T-helper 2 cell treated with Interferon-gamma antibody and Interleukin-4, amounts not matched to agents 5 μg/mL and 100 μg/mL, for 36 hours (primary cell): ENCODE measurements at regions not wholly inside any gene's neighbourhood (a gene's known extent, or its start where the extent isn't known, plus 50 kb on each side); places are given as distances from the start of the nearest gene placed in this dataset.

ENCODE experiments used
- DNase-seq: peaks from one replicate; pipeline ENCODE4 v3.0.0; 2021; ENCODE audit warnings: low spot score
- H3K27ac Mint-ChIP-seq: one replicate; pipeline ENCODE4 v1.8.0; 2021; ENCODE audit warnings: mild to moderate bottlenecking, mixed read lengths
- H3K27me3 Mint-ChIP-seq: one replicate; pipeline ENCODE4 v1.8.0; 2021; ENCODE audit warnings: low read depth, mixed read lengths
- H3K36me3 Mint-ChIP-seq: one replicate; pipeline ENCODE4 v1.8.0; 2021; ENCODE audit warnings: low read depth, mixed read lengths
- H3K4me1 Mint-ChIP-seq: one replicate; pipeline ENCODE4 v1.8.0; 2021; ENCODE audit warnings: low read depth, mixed read lengths
- H3K4me3 Mint-ChIP-seq: one replicate; pipeline ENCODE4 v1.8.0; 2022; ENCODE audit warnings: mild to moderate bottlenecking, moderate library complexity, mixed read lengths
- H3K9me3 Mint-ChIP-seq: one replicate; pipeline ENCODE4 v1.8.0; 2021; ENCODE audit warnings: mixed read lengths

- DNase-seq = no peak
- Mint-ChIP-seq H3K27me3 (no peaks in the 10 kb centered on the region), H3K27ac (no peak overlapping the region), H3K36me3 (no peaks in the 10 kb centered on the region), H3K4me1 (peaks cover 2% of the 10 kb centered on the region), H3K4me3 (no peak overlapping the region), H3K9me3 (no peaks in the 10 kb centered on the region)
Measured at GRCh38 chr3:28672406-28672805, 323.8 kb upstream of the AZI2 start.

- Mint-ChIP-seq H3K27me3 (no peaks in the 10 kb centered on the region), H3K36me3 (no peaks in the 10 kb centered on the region), H3K4me3 (no peak overlapping the region), H3K27ac (no peak overlapping the region), H3K9me3 (no peaks in the 10 kb centered on the region), H3K4me1 (no peaks in the 10 kb centered on the region)
- DNase-seq = no peak
Measured at GRCh38 chr3:28673446-28673845, 324.8 kb upstream of the AZI2 start.

- H3K27ac Mint-ChIP-seq = no peak overlapping the region
- H3K4me1 Mint-ChIP-seq = no peaks in the 10 kb centered on the region
- no peaks in the 10 kb centered on the region for H3K36me3 Mint-ChIP-seq
- H3K9me3 Mint-ChIP-seq = no peaks in the 10 kb centered on the region
- no peaks in the 10 kb centered on the region for H3K27me3 Mint-ChIP-seq
- no peak for DNase-seq
- H3K4me3 Mint-ChIP-seq = no peak overlapping the region
Measured at GRCh38 chr3:28674212-28674611, 325.6 kb upstream of the AZI2 start.

- no peaks in the 10 kb centered on the region for H3K4me1 Mint-ChIP-seq
Measured at GRCh38 chr3:28677581-28677980, 329.0 kb upstream of the AZI2 start.

GRCh38 chr3:28678086-28678485 lies 329.5 kb upstream of the AZI2 start:
- Mint-ChIP-seq H3K27me3 (no peaks in the 10 kb centered on the region), H3K36me3 (no peaks in the 10 kb centered on the region)
- DNase-seq = no peak

More at GRCh38 chr3:28677581-28677980, 329.0 kb upstream of the AZI2 start:
- H3K9me3 Mint-ChIP-seq = no peaks in the 10 kb centered on the region
- H3K27me3 Mint-ChIP-seq = no peaks in the 10 kb centered on the region
- no peak for DNase-seq
- no peak overlapping the region for H3K4me3 Mint-ChIP-seq
- no peak overlapping the region for H3K27ac Mint-ChIP-seq
- no peaks in the 10 kb centered on the region for H3K36me3 Mint-ChIP-seq

GRCh38 chr3:28680050-28680449 lies 331.4 kb upstream of the AZI2 start:
- Mint-ChIP-seq H3K4me3 (no peak overlapping the region), H3K27ac (no peak overlapping the region), H3K27me3 (no peaks in the 10 kb centered on the region), H3K4me1 (no peaks in the 10 kb centered on the region), H3K9me3 (no peaks in the 10 kb centered on the region), H3K36me3 (no peaks in the 10 kb centered on the region)
- no peak for DNase-seq

More at GRCh38 chr3:28678086-28678485, 329.5 kb upstream of the AZI2 start:
- no peak overlapping the region for H3K27ac Mint-ChIP-seq
- no peak overlapping the region for H3K4me3 Mint-ChIP-seq
- no peaks in the 10 kb centered on the region for H3K4me1 Mint-ChIP-seq
- no peaks in the 10 kb centered on the region for H3K9me3 Mint-ChIP-seq

- no peak overlapping the region for H3K4me3 Mint-ChIP-seq
- no peaks in the 10 kb centered on the region for H3K36me3 Mint-ChIP-seq
- DNase-seq = no peak
- H3K27me3 Mint-ChIP-seq = no peaks in the 10 kb centered on the region
- H3K4me1 Mint-ChIP-seq = no peaks in the 10 kb centered on the region
- no peak overlapping the region for H3K27ac Mint-ChIP-seq
- no peaks in the 10 kb centered on the region for H3K9me3 Mint-ChIP-seq
Measured at GRCh38 chr3:28682121-28682520, 333.5 kb upstream of the AZI2 start.

GRCh38 chr3:28690176-28690575 lies 341.6 kb upstream of the AZI2 start:
- no peaks in the 10 kb centered on the region for H3K4me1 Mint-ChIP-seq
- no peaks in the 10 kb centered on the region for H3K36me3 Mint-ChIP-seq
- DNase-seq = no peak
- H3K27ac Mint-ChIP-seq = no peak overlapping the region
- H3K27me3 Mint-ChIP-seq = no peaks in the 10 kb centered on the region
- H3K4me3 Mint-ChIP-seq = no peak overlapping the region
- H3K9me3 Mint-ChIP-seq = no peaks in the 10 kb centered on the region

- H3K9me3 Mint-ChIP-seq = no peaks in the 10 kb centered on the region
- no peak for DNase-seq
- no peaks in the 10 kb centered on the region for H3K4me1 Mint-ChIP-seq
- no peaks in the 10 kb centered on the region for H3K27me3 Mint-ChIP-seq
- H3K36me3 Mint-ChIP-seq = no peaks in the 10 kb centered on the region
- H3K27ac Mint-ChIP-seq = no peak overlapping the region
- no peak overlapping the region for H3K4me3 Mint-ChIP-seq
Measured at GRCh38 chr3:28698706-28699105, 350.1 kb upstream of the AZI2 start.

- H3K36me3 Mint-ChIP-seq = no peaks in the 10 kb centered on the region
- H3K27me3 Mint-ChIP-seq = no peaks in the 10 kb centered on the region
- no peaks in the 10 kb centered on the region for H3K9me3 Mint-ChIP-seq
- H3K4me1 Mint-ChIP-seq = no peaks in the 10 kb centered on the region
- no peak overlapping the region for H3K27ac Mint-ChIP-seq
- DNase-seq = no peak
- no peak overlapping the region for H3K4me3 Mint-ChIP-seq
Measured at GRCh38 chr3:28699283-28699682, 350.7 kb upstream of the AZI2 start.

- Mint-ChIP-seq H3K27ac (no peak overlapping the region), H3K36me3 (no peaks in the 10 kb centered on the region), H3K4me3 (no peak overlapping the region), H3K27me3 (no peaks in the 10 kb centered on the region), H3K9me3 (no peaks in the 10 kb centered on the region), H3K4me1 (no peaks in the 10 kb centered on the region)
- no peak for DNase-seq
Measured at GRCh38 chr3:28700728-28701127, 352.1 kb upstream of the AZI2 start.

GRCh38 chr3:28703843-28704242 lies 355.2 kb upstream of the AZI2 start:
- Mint-ChIP-seq H3K27ac (no peak overlapping the region), H3K9me3 (no peaks in the 10 kb centered on the region), H3K4me1 (no peaks in the 10 kb centered on the region), H3K4me3 (no peak overlapping the region), H3K27me3 (no peaks in the 10 kb centered on the region), H3K36me3 (no peaks in the 10 kb centered on the region)
- no peak for DNase-seq

- DNase-seq = no peak
- Mint-ChIP-seq H3K27me3 (no peaks in the 10 kb centered on the region), H3K4me1 (no peaks in the 10 kb centered on the region), H3K9me3 (no peaks in the 10 kb centered on the region), H3K27ac (no peak overlapping the region), H3K4me3 (no peak overlapping the region), H3K36me3 (no peaks in the 10 kb centered on the region)
Measured at GRCh38 chr3:28711293-28711692, 362.7 kb upstream of the AZI2 start.

GRCh38 chr3:28716939-28717338 lies 368.3 kb upstream of the AZI2 start:
- Mint-ChIP-seq H3K4me3 (no peak overlapping the region), H3K27me3 (no peaks in the 10 kb centered on the region), H3K36me3 (no peaks in the 10 kb centered on the region), H3K9me3 (no peaks in the 10 kb centered on the region), H3K27ac (no peak overlapping the region), H3K4me1 (no peaks in the 10 kb centered on the region)
- no peak for DNase-seq

GRCh38 chr3:28718074-28718849 lies 369.6 kb upstream of the AZI2 start:
- H3K36me3 Mint-ChIP-seq = no peaks in the 10 kb centered on the region
- H3K4me1 Mint-ChIP-seq = no peaks in the 10 kb centered on the region
- H3K4me3 Mint-ChIP-seq = no peak overlapping the region
- no peaks in the 10 kb centered on the region for H3K27me3 Mint-ChIP-seq
- H3K9me3 Mint-ChIP-seq = no peaks in the 10 kb centered on the region
- no peak for DNase-seq
- no peak overlapping the region for H3K27ac Mint-ChIP-seq
